ENCODE measurements at regions not wholly inside any gene's neighbourhood (a gene's known extent, or its start where the extent isn't known, plus 50 kb on each side); places are given as distances from the start of the nearest gene placed in this dataset.

GRCh38 chr2:15752552-15753232 is 161.0 kb downstream of the DDX1 start:
- no peak overlapping the region for H3K27ac ChIP-seq
- DNase-seq (ENCODE audit: low spot score) (no peak), ATAC-seq (ENCODE audit: insufficient number of reproducible peaks, low FRiP score, low read depth) (no peak)
- H3K36me3 ChIP-seq, result no peaks in the 10 kb centered on the region
- H3K4me1 ChIP-seq (ENCODE audit: control insufficient read depth in 1 of 2, low read depth in 2 of 2), result peaks cover 9 to 44% of the 10 kb centered on the region in 2 donors
- H3K27me3 ChIP-seq (replicated peaks; ENCODE audit: insufficient read depth), result no peaks in the 10 kb centered on the region
- no peak overlapping the region for H3K4me3 ChIP-seq
- H3K9me3 ChIP-seq, result no peaks in the 10 kb centered on the region
- TF ChIP-seq CTCF (IDR thresholded peaks at IDR 0.05), result no peak

- Histone ChIP-seq H3K27me3 (replicated peaks; ENCODE audit: insufficient read depth) (no peaks in the 10 kb centered on the region), H3K27ac (no peak overlapping the region), H3K4me3 (no peak overlapping the region), H3K4me1 (ENCODE audit: control insufficient read depth in 1 of 2, low read depth in 2 of 2) (peaks cover 9 to 38% of the 10 kb centered on the region in 2 donors), H3K9me3 (no peaks in the 10 kb centered on the region), H3K36me3 (no peaks in the 10 kb centered on the region)
- ATAC-seq (ENCODE audit: insufficient number of reproducible peaks, low FRiP score, low read depth), result no peak
- no peak for TF ChIP-seq CTCF (IDR thresholded peaks at IDR 0.05)
- DNase-seq (ENCODE audit: low spot score), result no peak
Measured at GRCh38 chr2:15753233-15753798, 161.6 kb downstream of the DDX1 start.

- ATAC-seq (ENCODE audit: insufficient number of reproducible peaks, low FRiP score, low read depth), result no peak
- no peaks in the 10 kb centered on the region for H3K27me3 ChIP-seq (replicated peaks; ENCODE audit: insufficient read depth)
- TF ChIP-seq CTCF (IDR thresholded peaks at IDR 0.05), result no peak
- DNase-seq (ENCODE audit: low spot score), result no peak
- H3K4me3 ChIP-seq, result no peak overlapping the region
- peaks cover 9 to 30% of the 10 kb centered on the region in 2 donors for H3K4me1 ChIP-seq (ENCODE audit: control insufficient read depth in 1 of 2, low read depth in 2 of 2)
- H3K9me3 ChIP-seq, result no peaks in the 10 kb centered on the region
- no peak overlapping the region for H3K27ac ChIP-seq
- no peaks in the 10 kb centered on the region for H3K36me3 ChIP-seq
Measured at GRCh38 chr2:15753811-15754702, 162.4 kb downstream of the DDX1 start.

GRCh38 chr2:15754703-15755099 is 163.0 kb downstream of the DDX1 start:
- DNase-seq (ENCODE audit: low spot score) (no peak), ATAC-seq (ENCODE audit: insufficient number of reproducible peaks, low FRiP score, low read depth) (no peak)
- H3K9me3 ChIP-seq, result no peaks in the 10 kb centered on the region
- H3K27me3 ChIP-seq (replicated peaks; ENCODE audit: insufficient read depth), result no peaks in the 10 kb centered on the region
- H3K4me1 ChIP-seq (ENCODE audit: control insufficient read depth in 1 of 2, low read depth in 2 of 2), result peaks cover 6 to 24% of the 10 kb centered on the region in 2 donors
- H3K36me3 ChIP-seq, result no peaks in the 10 kb centered on the region
- H3K27ac ChIP-seq, result no peak overlapping the region
- TF ChIP-seq CTCF (IDR thresholded peaks at IDR 0.05), result no peak
- H3K4me3 ChIP-seq, result no peak overlapping the region

- ATAC-seq (ENCODE audit: insufficient number of reproducible peaks, low FRiP score, low read depth) (no peak), DNase-seq (ENCODE audit: low spot score) (no peak)
- no peaks in the 10 kb centered on the region for H3K36me3 ChIP-seq
- no peak overlapping the region for H3K4me3 ChIP-seq
- no peak for TF ChIP-seq CTCF (IDR thresholded peaks at IDR 0.05)
- no peaks in the 10 kb centered on the region for H3K9me3 ChIP-seq
- no peak overlapping the region for H3K27ac ChIP-seq
- H3K27me3 ChIP-seq (replicated peaks; ENCODE audit: insufficient read depth), result no peaks in the 10 kb centered on the region
- peaks cover under 1 to 16% of the 10 kb centered on the region in 2 donors for H3K4me1 ChIP-seq (ENCODE audit: control insufficient read depth in 1 of 2, low read depth in 2 of 2)
Measured at GRCh38 chr2:15755528-15755927, 163.9 kb downstream of the DDX1 start.

Data from thoracic aorta (tissue), 2 donors.